HepG2 (cell line): ENCODE measurements at regions not wholly inside any gene's neighbourhood (a gene's known extent, or its start where the extent isn't known, plus 50 kb on each side); places are given as distances from the start of the nearest gene placed in this dataset.

Experiments used
- ATAC-seq: fragments of 200-7000 bp; cut with Tn5 transposase; 3 replicates; pipeline ENCODE4 v1.9.1; 2020; ENCODE audit warnings: mild to moderate bottlenecking, moderate library complexity
- BruUV-seq: library from RNA; stranded (reverse); fragments of 400-500 nt; replicated peaks from 2 replicates; lab custom pipeline; 2021; lab: Mats Ljungman, UMichigan
- CTCF ChIA-PET: fragments of 300-600 bp; formaldehyde crosslinking; extraction: SDS; loops from one replicate; lab custom pipeline; 2021; ENCODE audit warnings: low total read pairs, inconsistent platforms, low intra/inter-chr PET ratio; lab: Yijun Ruan, JAX
- POLR2A ChIA-PET: fragments of 350-600 bp; sonication (Branson Sonifier 250); formaldehyde crosslinking; loops from one replicate; lab custom pipeline; 2020; ENCODE audit warnings: antibody characterized with exemption, inconsistent platforms; lab: Yijun Ruan, JAX
- DNase-seq: peaks from one replicate; pipeline ENCODE4 v3.0.0-alpha.2; 2015; ENCODE audit warnings: low spot score
- FAIRE-seq: peaks from 3 replicates; lab custom pipeline; 2011; peaks lifted over from hg19 to GRCh38; lab: Jason Lieb, UNC
- H2AFZ ChIP-seq: one replicate; pipeline ENCODE4 v1.6.1; 2011; ENCODE audit warnings: low read length, inconsistent platforms
- H3K27ac ChIP-seq: fragments of 300-600 bp; 3 replicates; pipeline ENCODE4 v1.8.0; 2011; ENCODE audit warnings: mixed run types, mild to moderate bottlenecking, mixed read lengths, low read length, inconsistent platforms; ENCODE audit not compliant: insufficient read depth; ENCODE audit errors: extremely low read length
- H3K27me3 ChIP-seq, 2 experiments: fragments of 200-600 bp in 1 of 2; 2 replicates in 1 of 2; 3 replicates in 1 of 2; pipeline versions ENCODE4 v1.6.0 to v1.8.0; 2011; ENCODE audit warnings: low read length in 2 of 2, mild to moderate bottlenecking in 2 of 2, moderate library complexity in 2 of 2, inconsistent platforms in 1 of 2; ENCODE audit not compliant: insufficient read depth in 2 of 2, control insufficient read depth in 1 of 2
- H3K36me3 ChIP-seq, 2 experiments: fragments of 200-600 bp in 1 of 2; replicated peaks in 1 of 2; 2 replicates in 1 of 2; 3 replicates in 1 of 2; pipeline versions ENCODE4 v1.5.1 to v1.8.0; 2011; ENCODE audit warnings: low read length in 2 of 2, inconsistent platforms in 1 of 2; ENCODE audit not compliant: insufficient read depth in 2 of 2, control insufficient read depth in 1 of 2
- H3K4me1 ChIP-seq: 2 replicates; pipeline ENCODE4 v1.5.1; 2012; ENCODE audit warnings: low read length, inconsistent platforms; ENCODE audit not compliant: insufficient read depth
- H3K4me2 ChIP-seq: 2 replicates; pipeline ENCODE4 v1.6.0; 2011; ENCODE audit warnings: low read depth, low read length, inconsistent platforms
- H3K4me3 ChIP-seq, 3 experiments: fragments of 200-600 bp in 1 of 3; sonication (generic), shearing (Covaris generic) in 1 of 3; replicated peaks in 1 of 3; 2 replicates each; pipeline ENCODE4 v1.5.1; 2011 to 2016; ENCODE audit warnings: low read length in 3 of 3, inconsistent platforms in 2 of 3, low read depth in 2 of 3, mild to moderate bottlenecking in 2 of 3, control low read depth in 1 of 3, mixed read lengths in 1 of 3; ENCODE audit not compliant: insufficient read depth in 1 of 3
- H3K79me2 ChIP-seq: one replicate; pipeline ENCODE4 v1.6.1; 2011; ENCODE audit warnings: low read length, inconsistent platforms; ENCODE audit not compliant: insufficient read depth
- H3K9ac ChIP-seq: 2 replicates; pipeline ENCODE4 v1.6.0; 2011; ENCODE audit warnings: mild to moderate bottlenecking, low read depth, low read length, inconsistent platforms; ENCODE audit not compliant: insufficient read depth
- H3K9me3 ChIP-seq: 2 replicates; pipeline ENCODE4 v1.5.1; 2012; ENCODE audit warnings: mild to moderate bottlenecking, low read length
- H4K20me1 ChIP-seq: 2 replicates; pipeline ENCODE4 v1.6.0; 2011; ENCODE audit warnings: inconsistent platforms, mild to moderate bottlenecking, low read length, moderate library complexity; ENCODE audit not compliant: insufficient read depth
- CENPBD1 ChIP-seq: sonication (generic); formaldehyde crosslinking; IDR thresholded peaks from 2 replicates; pipeline ENCODE4 v1.8.0; 2022; ENCODE audit warnings: missing genetic modification reagents, low read depth, mild to moderate bottlenecking, borderline replicate concordance
- CHD2 ChIP-seq: IDR thresholded peaks from 2 replicates; pipeline ENCODE4 v1.6.1; 2011; ENCODE audit warnings: low read depth, low read length, improper control_type of control experiment
- FOXO1 ChIP-seq: sonication (generic); formaldehyde crosslinking; IDR thresholded peaks from 2 replicates; pipeline ENCODE4 v1.4.0; 2020; ENCODE audit warnings: missing genetic modification reagents
- JUNB ChIP-seq: sonication (generic); formaldehyde crosslinking; IDR thresholded peaks from 2 replicates; pipeline ENCODE4 v1.8.0; 2022; ENCODE audit warnings: missing genetic modification reagents, mild to moderate bottlenecking, borderline replicate concordance
- NFE2L1 ChIP-seq: sonication (generic); formaldehyde crosslinking; IDR thresholded peaks from 2 replicates; pipeline ENCODE4 v1.4.0; 2020; ENCODE audit warnings: missing genetic modification reagents, mild to moderate bottlenecking, borderline replicate concordance
- NR2F2 ChIP-seq: IDR thresholded peaks from 2 replicates; pipeline ENCODE4 v1.6.1; 2012; ENCODE audit warnings: low read depth, inconsistent platforms, borderline replicate concordance
- NR3C1 ChIP-seq: sonication (generic); formaldehyde crosslinking; IDR thresholded peaks from 2 replicates; pipeline ENCODE4 v1.4.0; 2020; ENCODE audit warnings: missing genetic modification reagents
- PAF1 ChIP-seq: IDR thresholded peaks from 2 replicates; pipeline ENCODE4 v1.6.1; 2016; ENCODE audit warnings: missing genetic modification reagents, missing compliant biosample characterization
- YEATS2 ChIP-seq: sonication (generic); formaldehyde crosslinking; IDR thresholded peaks from 2 replicates; pipeline ENCODE4 v1.4.0; 2020; ENCODE audit warnings: missing genetic modification reagents, borderline replicate concordance
- ZBTB34 ChIP-seq: sonication (generic); formaldehyde crosslinking; IDR thresholded peaks from 2 replicates; pipeline ENCODE4 v1.8.0; 2022; ENCODE audit warnings: mild to moderate bottlenecking, missing genetic modification reagents
- ZFP90 ChIP-seq: sonication (generic); formaldehyde crosslinking; IDR thresholded peaks from 2 replicates; pipeline ENCODE4 v1.8.0; 2022; ENCODE audit warnings: missing genetic modification reagents, mild to moderate bottlenecking, inconsistent platforms, borderline replicate concordance
- ZNF263 ChIP-seq: sonication (generic); formaldehyde crosslinking; IDR thresholded peaks from 2 replicates; pipeline ENCODE4 v1.4.0; 2020; ENCODE audit warnings: missing genetic modification reagents
- WGBS: methylation state at CpG from one replicate; pipeline ENCODE4 v1.1.6; 2017; ENCODE audit warnings: low lambda C conversion rate; 5-methylcytosine and 5-hydroxymethylcytosine counted together
- in situ Hi-C: cut with HindIII; loops from 2 replicates; pipeline ENCODE4 v1.10.0; 2017; ENCODE audit warnings: low pct_unique_long_range_greater_than_20kb; ENCODE audit not compliant: extremely low pct_ligation_motif_present
- intact Hi-C: fragments of 100-400 bp; cut with micrococcal nuclease; formaldehyde crosslinking; loops from one replicate; pipeline ENCODE4 v1.10.0; 2022; ENCODE audit not compliant: unreplicated experiment
- TF ChIP-seq, protein P1 (sequence below): sonication (generic); formaldehyde crosslinking; IDR thresholded peaks from 2 replicates; pipeline ENCODE4 v1.5.1; 2020; ENCODE audit warnings: missing genetic modification reagents, mild to moderate bottlenecking, borderline replicate concordance

DNA sequence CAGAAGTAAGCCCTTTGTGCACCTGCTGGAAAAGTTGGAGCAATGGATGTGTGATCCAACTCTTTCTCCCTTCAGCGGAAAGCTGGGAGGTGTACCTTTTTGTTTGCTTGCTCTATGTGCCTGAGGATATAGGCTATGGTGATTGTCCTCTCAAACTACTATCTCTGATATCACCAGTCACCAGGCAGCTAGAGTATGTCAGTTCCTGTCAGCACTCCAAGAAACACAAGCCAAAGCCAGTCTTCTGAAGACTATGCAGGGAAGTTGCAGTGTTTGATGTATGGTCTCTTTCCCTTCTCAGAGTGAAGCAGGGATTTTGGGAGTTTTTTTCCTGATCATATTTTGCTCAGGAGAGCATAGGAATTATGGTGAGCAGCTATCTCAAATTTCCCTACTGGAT lies 146.4 kb downstream of the PTH2R start:
- H2AFZ ChIP-seq, result no peak overlapping the region
- no peak overlapping the region for H3K9ac ChIP-seq

More for the DNA sequence above, 146.4 kb downstream of the PTH2R start:
- no peak for DNase-seq
- intact Hi-C loops, result no loop called here
- no peak for TF ChIP-seq CENPBD1 (CRISPR knock-in tag)
- no peak for TF ChIP-seq NR2F2
- TF ChIP-seq ZNF263 (CRISPR knock-in tag), result no peak
- TF ChIP-seq, protein P1, sequence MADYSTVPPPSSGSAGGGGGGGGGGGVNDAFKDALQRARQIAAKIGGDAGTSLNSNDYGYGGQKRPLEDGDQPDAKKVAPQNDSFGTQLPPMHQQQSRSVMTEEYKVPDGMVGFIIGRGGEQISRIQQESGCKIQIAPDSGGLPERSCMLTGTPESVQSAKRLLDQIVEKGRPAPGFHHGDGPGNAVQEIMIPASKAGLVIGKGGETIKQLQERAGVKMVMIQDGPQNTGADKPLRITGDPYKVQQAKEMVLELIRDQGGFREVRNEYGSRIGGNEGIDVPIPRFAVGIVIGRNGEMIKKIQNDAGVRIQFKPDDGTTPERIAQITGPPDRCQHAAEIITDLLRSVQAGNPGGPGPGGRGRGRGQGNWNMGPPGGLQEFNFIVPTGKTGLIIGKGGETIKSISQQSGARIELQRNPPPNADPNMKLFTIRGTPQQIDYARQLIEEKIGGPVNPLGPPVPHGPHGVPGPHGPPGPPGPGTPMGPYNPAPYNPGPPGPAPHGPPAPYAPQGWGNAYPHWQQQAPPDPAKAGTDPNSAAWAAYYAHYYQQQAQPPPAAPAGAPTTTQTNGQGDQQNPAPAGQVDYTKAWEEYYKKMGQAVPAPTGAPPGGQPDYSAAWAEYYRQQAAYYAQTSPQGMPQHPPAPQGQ (CRISPR knock-in tag), result no peak
- TF ChIP-seq JUNB, result no peak
- TF ChIP-seq NR3C1 (CRISPR knock-in tag), result no peak
- TF ChIP-seq FOXO1, result no peak
- no peak for TF ChIP-seq ZBTB34 (CRISPR knock-in tag)
- no peak for TF ChIP-seq ZFP90 (CRISPR knock-in tag)
- no peak for TF ChIP-seq YEATS2 (CRISPR knock-in tag)
- no peak for TF ChIP-seq PAF1 (CRISPR knock-in tag)
- no peak for TF ChIP-seq NFE2L1 (CRISPR knock-in tag)
- no peak for TF ChIP-seq CHD2
- TF ChIP-seq, all 625 proteins: peak for 0
- BruUV-seq, result no TSS peak
- no peak overlapping the region for H3K4me3 ChIP-seq
- CTCF ChIA-PET, result no interaction called here
- H3K36me3 ChIP-seq, result no peaks in the 10 kb centered on the region
- no peak overlapping the region for H3K27ac ChIP-seq
- WGBS, result 0% methylated on average over 1 of the region's 1 CpG
- no peaks in the 10 kb centered on the region for H4K20me1 ChIP-seq
- H3K9me3 ChIP-seq, result no peaks in the 10 kb centered on the region
- in situ Hi-C loops, result no loop called here
- H3K27me3 ChIP-seq, result no peaks in the 10 kb centered on the region
- FAIRE-seq (no peak), ATAC-seq (no peak)
- H3K4me1 ChIP-seq, result no peaks in the 10 kb centered on the region
- no peaks in the 10 kb centered on the region for H3K79me2 ChIP-seq
- no peak overlapping the region for H3K4me2 ChIP-seq
- POLR2A ChIA-PET, result no interaction called here
